ENCODE measurements at regions not wholly inside any gene's neighbourhood (a gene's known extent, or its start where the extent isn't known, plus 50 kb on each side); places are given as distances from the start of the nearest gene placed in this dataset.

DNA sequence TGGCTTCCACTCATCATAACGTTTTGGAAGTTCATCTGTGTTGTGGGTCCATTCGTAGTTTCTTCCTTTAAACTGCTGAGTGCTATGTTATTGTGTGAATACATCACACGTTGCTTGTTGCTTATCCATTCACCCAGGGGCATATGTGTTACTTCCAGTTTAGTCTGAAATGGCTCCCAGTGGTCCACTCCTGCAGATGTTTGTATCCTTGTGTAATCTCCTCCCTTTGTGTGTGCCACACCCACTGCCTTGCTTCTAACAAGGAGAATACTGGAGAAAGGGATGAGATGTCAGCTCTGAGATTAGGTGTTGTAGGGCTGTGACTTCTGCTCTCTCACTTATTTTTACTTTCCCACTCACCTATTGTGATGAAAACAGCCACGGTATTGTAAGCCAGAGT lies 239.1 kb upstream of the HABP2 start:
- intact Hi-C loops (cut with micrococcal nuclease), result no loop called here
- DNase-seq (no peak), ATAC-seq (no peak)

DNA sequence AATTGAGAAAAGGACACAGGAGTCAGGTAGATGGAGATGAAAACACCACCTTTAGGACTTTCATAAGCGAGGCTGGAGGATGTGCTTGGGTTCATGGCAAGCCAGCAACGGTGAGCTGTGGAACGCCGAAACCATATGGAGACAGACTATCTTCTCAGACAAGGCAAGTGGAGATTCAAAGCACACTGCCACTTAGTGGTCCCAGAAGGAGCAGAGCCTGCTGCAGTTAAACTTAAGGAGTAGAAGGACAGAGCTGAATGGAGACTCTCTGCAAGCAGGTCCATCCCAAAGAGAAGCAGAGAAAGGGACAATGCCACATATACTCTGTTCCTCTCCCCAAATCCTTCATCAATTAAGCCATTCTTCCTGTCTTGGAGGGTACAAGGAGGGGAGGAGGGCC lies 236.3 kb upstream of the HABP2 start:
- DNase-seq (no peak), ATAC-seq (no peak)
- intact Hi-C loops (cut with micrococcal nuclease), result no loop called here

DNA sequence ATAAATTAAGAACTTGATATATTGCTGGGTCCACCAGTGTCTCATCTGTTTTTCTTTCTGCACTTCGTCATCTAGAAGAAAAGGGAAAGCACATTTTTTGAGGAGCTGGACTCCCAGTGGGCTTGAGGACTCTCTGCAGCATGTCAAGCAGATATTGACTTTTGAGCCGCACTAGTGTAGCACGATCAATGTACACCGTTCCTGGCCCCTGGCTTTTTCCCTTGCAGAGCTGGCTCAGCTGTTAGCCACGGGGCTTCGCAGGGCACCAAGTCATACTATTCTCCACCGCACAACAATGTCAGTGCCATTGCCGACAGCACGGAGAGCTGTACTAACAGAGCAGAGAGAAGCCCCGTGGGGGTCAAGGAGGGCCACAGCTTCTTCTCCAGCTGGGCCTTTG lies 235.4 kb upstream of the HABP2 start:
- DNase-seq, result no peak
- no peak for ATAC-seq
- intact Hi-C loops (cut with micrococcal nuclease), result no loop called here

DNA sequence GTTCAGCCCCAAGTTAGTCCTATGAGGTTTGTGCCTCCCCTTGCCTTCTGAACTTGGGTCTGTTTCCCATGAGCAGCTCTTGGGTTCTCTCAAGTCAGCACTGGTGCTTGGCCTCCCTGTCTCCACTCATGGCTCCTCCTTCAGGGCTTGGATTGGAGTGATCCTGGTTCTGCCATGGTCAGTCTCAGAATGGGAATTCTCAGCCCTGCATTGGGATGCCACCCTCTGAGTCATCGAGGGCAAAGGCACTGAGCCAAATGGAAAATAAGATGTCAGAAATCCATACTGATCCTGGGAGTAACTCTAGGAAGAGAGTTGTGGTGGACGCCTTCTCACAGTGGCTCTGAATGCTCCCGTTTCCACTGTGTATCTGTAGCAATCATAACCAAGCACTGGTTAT lies 233.4 kb upstream of the HABP2 start:
- ATAC-seq (no peak), DNase-seq (no peak)
- intact Hi-C loops (cut with micrococcal nuclease), result no loop called here

DNA sequence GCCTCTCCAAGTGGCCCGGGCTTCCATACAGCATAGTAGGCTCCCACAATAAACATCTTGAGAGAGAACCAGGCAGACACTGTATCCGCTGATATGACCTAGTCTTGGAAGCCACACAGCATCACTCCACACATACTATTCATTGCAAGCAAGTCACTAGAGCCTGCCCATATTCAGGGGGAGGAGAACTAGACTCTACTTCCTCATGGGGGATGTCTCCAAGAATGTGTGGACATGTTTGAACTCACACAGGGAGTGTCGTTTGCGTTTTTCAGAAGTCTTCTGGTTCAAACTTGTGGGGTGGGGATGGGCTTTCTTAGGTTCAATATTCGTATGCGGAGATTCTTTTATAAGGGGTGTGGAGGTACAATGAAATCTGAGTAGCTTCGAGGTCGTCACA lies 232.6 kb upstream of the HABP2 start:
- no peak for ATAC-seq
- no peak for DNase-seq
- intact Hi-C loops (cut with micrococcal nuclease), result no loop called here

DNA sequence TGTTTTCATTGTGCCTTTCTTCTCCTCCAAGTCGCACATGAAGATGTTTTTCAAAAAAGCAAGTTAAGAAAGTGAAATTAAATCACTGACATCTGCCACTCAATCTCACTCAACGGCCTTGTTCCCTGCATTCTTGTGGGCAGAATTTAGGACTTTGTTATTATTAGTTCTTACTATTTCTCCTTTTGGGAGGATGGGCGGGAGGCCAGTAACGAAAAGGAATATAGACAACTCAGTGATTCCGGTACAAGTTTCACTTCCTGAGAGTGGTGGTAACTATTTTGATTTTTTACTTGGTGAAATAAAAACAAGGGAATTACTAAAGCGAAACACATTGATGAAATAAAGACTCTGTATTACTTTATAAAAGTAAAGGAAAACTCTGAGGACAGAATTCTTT lies 231.9 kb upstream of the HABP2 start:
- ATAC-seq (peak; percentile 43), DNase-seq (no peak)
- intact Hi-C loops (cut with micrococcal nuclease), result no loop called here

DNA sequence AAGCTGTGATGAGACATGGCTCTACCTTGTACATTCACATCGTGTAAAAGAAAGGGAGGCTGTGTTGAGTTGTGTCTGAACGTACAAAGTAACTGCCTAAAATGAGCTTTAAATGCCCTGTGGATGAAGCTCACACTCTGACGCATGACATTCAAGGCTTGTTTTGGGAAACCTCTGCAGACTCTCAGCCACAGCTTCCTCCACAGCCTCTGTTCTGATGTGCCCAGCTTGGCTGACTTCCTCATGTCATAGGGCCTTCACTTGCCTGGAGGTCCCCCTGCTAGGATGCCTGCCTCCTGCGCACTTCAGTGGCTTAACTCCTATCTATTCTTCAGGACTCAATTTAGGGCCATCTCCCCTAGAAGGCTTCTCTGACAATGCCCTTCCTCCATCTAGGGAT lies 230.0 kb upstream of the HABP2 start:
- peak; percentile 43 for ATAC-seq
- DNase-seq, result peak; percentile 33
- intact Hi-C loops (cut with micrococcal nuclease), result no loop called here

DNA sequence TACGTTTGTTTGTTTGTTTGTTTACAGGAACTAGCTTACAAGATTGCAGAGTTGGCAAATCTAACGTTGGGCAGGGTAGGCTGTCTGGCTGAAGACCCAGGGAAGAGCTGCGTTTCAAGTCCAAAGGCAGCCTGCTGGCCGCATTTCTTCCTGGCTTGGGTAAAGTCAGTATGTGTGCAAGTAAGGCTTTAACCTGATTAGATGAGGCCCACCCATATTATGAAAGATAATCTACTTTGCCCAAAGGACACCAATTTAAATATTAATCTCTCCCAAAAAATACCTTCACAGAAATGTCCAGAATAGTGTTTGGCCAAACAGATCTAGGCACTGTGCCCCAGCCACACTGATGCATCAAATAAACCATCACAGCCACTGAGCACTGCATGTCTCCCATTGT lies 228.9 kb upstream of the HABP2 start:
- intact Hi-C loops (cut with micrococcal nuclease), result no loop called here
- DNase-seq, result no peak
- ATAC-seq, result no peak

DNA sequence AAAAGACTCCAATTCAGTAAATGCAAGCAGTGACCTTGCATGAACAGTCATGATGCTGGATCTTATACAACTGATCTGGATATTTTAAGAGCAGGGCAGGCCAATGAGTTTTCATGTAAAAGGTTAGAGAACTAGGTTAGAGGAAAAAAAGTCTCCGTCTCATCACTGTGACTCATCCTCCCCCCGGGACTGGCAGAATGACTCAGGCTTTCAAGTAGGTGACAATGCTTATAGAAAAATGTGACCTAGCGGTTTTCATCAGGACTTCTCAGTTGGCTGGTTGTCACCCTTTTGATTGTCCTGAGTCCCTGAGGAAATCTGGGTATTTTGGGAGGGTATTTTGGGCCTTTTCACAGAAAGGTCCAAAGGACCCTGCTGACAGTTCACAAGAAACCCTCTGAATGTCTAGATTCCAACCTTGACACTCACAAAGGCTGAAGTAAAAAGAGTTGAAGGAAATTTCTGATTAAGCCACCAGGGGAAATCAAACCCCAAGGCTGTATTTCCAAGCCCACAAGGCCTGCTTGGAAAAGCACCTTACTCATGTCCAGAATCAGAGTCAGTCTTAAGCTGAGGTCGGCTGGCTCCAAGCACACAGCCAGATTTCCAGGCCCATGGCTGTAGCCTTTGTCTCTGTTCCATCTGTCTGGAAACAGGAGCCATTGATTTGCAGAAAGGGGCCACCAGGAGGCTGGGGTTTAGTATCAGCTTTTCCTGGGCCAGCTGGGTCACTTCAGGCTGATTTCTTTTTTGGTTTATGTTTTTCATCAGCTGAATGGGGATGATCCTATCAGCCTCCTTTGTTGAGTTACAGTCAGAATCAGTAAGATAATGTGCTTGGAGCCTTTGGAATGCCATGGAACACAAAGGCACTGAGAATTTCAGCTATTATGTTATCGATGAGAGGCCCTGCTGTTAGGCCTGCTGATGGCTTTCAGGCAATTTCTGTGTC lies 226.4 kb upstream of the HABP2 start:
- peak; percentile 44 for DNase-seq
- intact Hi-C loops (cut with micrococcal nuclease), result no loop called here
- ATAC-seq, result peak; percentile 57

DNA sequence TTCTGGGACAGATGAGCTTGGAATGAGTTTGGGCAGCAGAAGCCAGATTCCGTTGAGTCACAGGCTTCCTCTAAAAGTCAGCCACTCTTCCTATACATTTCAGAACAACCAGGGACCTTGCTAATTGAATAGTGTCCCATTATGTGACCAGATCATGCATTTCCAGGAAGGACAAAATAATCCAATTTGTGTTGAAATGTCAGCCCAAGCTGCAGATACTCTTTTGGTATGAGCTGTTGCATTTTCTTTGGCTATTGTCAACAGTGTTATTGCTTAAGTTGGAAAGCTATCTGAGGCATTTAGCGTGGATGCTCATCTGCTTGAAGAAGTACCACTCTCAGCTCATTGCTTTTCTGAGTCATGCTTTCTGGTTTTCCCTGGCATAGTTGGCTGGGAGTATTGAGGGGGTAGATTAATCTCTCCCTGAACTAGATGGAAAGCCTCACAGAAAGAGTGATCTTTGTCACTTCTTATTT lies 223.7 kb upstream of the HABP2 start:
- ATAC-seq (no peak), DNase-seq (no peak)
- intact Hi-C loops (cut with micrococcal nuclease), result no loop called here

DNA sequence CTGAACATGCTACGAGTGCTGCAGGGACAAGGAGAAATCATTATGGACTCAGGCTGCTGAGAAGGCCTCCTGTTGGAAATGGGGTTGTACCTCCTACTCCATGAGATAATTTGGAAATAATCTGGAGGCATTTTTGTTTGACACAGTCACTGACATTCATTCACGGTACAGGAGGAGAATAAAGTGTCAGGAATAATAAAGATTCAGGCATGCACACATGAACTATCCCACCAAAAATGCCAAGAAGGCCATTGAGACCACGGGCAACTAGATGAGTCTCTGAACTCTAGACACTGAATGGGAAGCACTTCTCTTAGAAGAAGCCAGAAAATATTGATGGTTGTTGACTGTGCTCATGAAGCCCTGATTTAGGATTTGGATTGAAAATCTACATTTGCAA lies 220.9 kb upstream of the HABP2 start:
- DNase-seq (no peak), ATAC-seq (no peak)
- intact Hi-C loops (cut with micrococcal nuclease), result no loop called here

DNA sequence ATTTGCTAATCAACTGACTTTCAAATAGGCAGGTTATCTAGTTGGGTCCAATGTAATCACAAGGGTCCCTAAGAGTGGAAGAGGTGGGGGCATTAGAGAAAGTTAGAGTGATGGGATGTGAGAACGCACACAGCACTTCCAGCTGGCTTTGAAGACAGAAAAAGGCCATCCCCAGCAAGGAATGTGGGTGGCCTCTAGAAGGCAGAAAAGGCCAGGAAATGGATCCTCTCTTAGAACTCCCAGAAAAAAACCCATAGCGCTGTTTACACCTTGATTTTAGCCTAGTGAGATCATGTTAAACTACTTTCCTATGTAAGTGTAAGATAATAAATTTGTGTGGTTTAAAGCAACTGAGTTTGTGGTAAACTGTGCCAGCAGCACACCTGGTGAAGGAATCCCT lies 219.5 kb upstream of the HABP2 start:
- intact Hi-C loops (cut with micrococcal nuclease), result no loop called here

DNA sequence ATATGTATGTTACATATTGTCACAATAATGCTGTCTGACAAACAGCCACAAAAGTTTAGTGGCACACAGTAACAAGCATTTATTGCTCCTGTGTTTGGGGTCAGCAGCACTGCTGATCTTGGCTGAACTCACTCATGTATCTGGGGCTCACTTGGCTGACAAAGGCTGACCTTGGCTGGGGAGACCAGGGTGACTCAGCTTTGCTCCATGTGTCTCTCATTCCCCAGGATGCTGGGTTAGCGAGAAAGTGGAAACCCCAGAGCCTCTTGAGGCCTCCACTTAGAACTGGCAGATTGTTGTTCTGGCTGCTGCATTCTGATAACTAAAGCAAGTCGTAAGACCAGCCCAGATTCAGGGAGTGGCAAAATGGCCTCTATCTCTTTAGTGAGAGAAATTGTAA lies 217.3 kb upstream of the HABP2 start:
- intact Hi-C loops (cut with micrococcal nuclease), result no loop called here
- ATAC-seq, result no peak
- DNase-seq, result no peak

More for the DNA sequence above, 219.5 kb upstream of the HABP2 start:
- no peak for DNase-seq
- ATAC-seq, result no peak

DNA sequence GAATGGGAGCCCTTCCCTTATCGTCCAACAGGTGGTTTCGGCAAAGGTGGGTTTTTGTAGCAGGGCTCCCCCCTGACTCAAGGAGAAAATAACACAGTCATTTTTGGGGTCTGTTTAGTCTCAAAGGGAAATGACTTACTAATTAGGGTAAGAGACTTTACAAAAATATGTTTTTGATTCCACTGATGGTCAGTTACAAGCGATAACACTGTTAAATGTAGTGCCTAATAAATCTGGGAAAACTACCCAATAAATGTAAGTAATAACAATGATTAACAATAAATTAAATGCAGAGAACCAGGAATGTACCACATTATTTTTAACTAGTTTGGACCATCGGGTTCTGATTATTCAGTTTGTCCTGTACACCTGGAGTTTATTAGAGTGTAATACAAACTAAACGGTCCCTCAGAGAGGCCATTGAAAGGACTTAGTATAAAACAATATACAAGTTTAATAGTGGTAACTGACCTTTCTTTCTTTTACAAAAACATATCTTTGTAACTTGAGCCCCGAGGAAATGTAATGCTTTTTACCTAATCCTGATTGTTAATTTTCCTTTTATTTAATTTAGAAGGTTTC lies 216.2 kb upstream of the HABP2 start:
- intact Hi-C loops (cut with micrococcal nuclease), result no loop called here
- no peak for ATAC-seq
- no peak for DNase-seq

DNA sequence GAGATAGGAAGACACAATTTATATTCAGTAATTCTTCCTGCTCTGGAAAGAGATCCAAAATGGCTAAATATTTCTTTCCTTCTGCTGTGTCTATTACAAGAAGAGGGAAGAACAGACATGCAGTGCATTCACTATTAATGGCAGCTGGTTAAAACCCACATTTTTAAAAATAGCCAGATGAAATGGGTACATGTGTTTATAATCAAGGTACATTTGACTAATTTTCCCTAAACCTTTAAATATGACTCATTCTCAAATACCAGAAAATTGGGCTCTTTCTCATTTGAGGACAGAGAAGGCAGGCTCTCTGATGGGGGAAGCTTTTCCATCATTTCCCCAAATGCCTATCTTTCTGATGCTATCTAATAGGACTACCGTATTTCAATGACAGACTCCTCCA lies 215.7 kb upstream of the HABP2 start:
- no peak for DNase-seq
- no peak for ATAC-seq
- intact Hi-C loops (cut with micrococcal nuclease), result no loop called here

DNA sequence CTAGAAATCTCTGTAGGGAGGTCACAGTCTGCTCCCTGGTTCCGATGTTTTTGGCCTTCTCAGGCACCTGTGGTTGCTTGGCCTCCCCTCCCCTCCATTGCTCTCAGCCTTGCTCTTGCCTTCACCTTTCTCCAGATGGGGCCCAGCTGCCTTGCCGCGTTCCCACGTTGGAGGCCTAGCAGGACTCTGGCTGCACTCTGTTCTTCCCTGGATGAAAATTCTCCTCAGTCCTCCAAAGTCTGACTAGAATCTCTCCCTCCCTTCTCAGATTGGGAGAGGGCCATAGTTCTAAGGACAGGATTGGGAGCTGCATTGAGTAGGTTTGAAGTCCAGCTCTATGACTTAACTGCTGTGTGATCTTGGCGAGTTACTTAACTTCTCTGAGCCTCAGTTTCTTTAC lies 213.7 kb upstream of the HABP2 start:
- ATAC-seq, result no peak
- no peak for DNase-seq
- intact Hi-C loops (cut with micrococcal nuclease), result no loop called here

DNA sequence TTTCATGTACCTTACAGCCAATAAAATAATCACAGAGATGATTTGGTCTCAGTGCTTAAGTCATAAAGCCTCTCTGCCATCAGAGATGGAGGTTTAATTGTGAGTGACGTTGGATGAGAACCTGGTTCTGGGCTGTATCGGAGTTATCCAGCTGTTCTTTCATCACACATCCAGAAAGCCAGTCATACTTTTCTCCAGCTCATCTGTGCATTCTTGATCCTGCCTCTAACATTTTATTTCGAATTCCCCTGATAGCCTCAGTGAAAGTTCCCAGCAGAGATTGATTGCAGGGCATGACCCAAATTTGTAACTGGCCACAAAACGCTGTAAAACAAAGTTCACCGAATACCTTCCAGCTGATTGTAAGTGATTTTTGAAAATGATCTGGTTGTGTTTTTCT lies 212.6 kb upstream of the HABP2 start:
- ATAC-seq, result no peak
- intact Hi-C loops (cut with micrococcal nuclease), result no loop called here
- no peak for DNase-seq

DNA sequence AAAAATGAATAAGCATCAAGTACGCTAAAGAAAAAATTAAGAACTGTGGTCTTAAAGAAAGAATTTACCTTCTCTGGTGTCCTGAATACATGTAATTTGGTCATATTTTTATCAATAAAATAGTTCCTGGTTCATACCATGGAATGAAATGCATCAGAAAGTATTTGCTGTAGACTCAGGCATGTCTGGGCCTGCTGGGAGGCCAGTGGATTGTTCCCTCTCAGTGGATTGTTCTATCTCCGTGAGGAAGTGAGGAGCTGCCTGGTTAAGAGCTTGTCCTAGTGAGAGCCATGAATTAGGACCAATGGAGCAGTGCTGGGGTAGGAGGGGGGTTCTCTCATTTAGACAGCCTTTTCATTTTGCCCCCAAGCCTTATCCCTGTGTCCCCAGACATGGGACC lies 211.7 kb upstream of the HABP2 start:
- intact Hi-C loops (cut with micrococcal nuclease), result no loop called here
- ATAC-seq (no peak), DNase-seq (no peak)

DNA sequence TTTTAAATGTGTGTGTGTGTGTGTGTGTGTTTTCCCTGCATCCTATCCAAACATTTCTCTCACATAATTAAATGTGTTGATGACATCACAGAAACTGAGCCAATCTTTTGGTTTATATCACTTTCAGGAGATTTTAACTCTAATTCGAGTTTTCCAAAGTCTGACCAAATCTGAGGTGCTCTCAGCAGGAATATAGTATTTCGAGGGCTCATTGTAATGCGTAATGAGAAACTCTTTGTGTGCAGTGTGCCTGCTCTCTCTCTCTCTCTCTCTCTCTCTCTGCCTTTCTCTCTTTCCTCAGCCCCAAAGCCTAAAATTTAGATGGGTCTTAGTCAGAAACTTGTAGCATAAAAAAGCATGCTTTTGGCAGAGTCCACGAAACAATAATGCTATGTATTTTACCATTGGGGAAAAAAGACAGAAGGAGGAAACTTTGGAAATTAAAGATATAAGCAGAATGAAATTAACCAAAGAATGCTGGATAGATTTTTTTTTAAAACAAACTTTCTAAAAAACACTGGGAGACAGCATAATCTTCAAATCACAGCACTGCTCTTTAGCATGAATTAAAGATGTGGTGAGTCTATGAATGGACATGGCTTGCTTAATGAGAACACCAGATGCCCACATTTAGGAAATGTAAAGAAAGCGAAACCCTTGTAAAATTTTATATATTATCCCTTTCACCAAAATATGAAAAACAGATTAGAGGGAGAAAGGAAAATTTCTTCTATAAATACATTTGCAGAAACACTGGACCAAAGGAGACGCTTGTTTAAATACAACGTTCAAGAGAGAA lies 206.8 kb upstream of the HABP2 start:
- no peak for DNase-seq
- intact Hi-C loops (cut with micrococcal nuclease), result no loop called here
- ATAC-seq, result no peak

DNA sequence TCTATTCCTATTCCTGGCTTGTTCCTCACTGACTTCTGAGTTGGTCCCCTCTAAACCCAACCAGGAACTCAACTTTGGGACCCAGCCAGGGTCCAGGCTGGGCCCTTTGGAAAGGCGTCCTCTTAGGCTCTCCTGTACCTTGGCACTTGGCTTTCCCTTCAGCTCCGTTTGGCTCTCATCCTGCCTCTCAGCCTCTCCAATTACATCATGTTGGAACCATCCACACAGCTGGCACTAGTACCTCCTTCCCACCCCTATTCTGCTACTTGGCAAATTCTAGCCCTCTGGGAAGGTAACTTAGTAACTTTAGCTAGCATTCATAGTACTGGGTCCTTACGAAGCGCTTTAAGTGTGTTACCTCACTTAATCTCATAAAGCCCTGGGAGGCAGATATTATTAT lies 205.3 kb upstream of the HABP2 start:
- ATAC-seq, result peak; percentile 99
- DNase-seq, result peak; percentile 34
- intact Hi-C loops (cut with micrococcal nuclease), result no loop called here
